Skeletal muscle cell (primary cell): ENCODE measurements at regions not wholly inside any gene's neighbourhood (a gene's known extent, or its start where the extent isn't known, plus 50 kb on each side); places are given as distances from the start of the nearest gene placed in this dataset.
"Not testable (repeated sequence)": the region's sequence is repeated elsewhere in the genome, so short reads cannot be mapped to it uniquely, and the experiment has no call there.

Source experiments
- DNase-seq: peaks from one replicate; pipeline ENCODE4 v3.0.0-alpha.2; 2010; ENCODE audit warnings: low read depth
- H3K4me3 ChIP-seq: 2 replicates; pipeline ENCODE4 v1.5.1; 2011; ENCODE audit warnings: low read depth, mild to moderate bottlenecking, control low read depth, low read length, moderate library complexity

GRCh38 chr12:88725592-88726143 lies 145.4 kb upstream of the KITLG start:
- DNase-seq = no peak
- no peak overlapping the region for H3K4me3 ChIP-seq

- DNase-seq = peak; percentile 84
- H3K4me3 ChIP-seq = no peak overlapping the region
Measured at GRCh38 chr12:88723219-88723618, 142.9 kb upstream of the KITLG start.

- H3K4me3 ChIP-seq = no peak overlapping the region
- no peak for DNase-seq
Measured at GRCh38 chr12:88720785-88721650, 140.7 kb upstream of the KITLG start.

- no peak for DNase-seq
Measured at GRCh38 chr12:88720231-88720630, 140.0 kb upstream of the KITLG start.

GRCh38 chr12:88717188-88717587 lies 136.9 kb upstream of the KITLG start:
- DNase-seq = no peak
- H3K4me3 ChIP-seq = no peak overlapping the region

More at GRCh38 chr12:88720231-88720630, 140.0 kb upstream of the KITLG start:
- H3K4me3 ChIP-seq = no peak overlapping the region

GRCh38 chr12:88716240-88716639 lies 136.0 kb upstream of the KITLG start:
- H3K4me3 ChIP-seq = no peak overlapping the region
- DNase-seq = no peak

GRCh38 chr12:88715673-88716072 lies 135.4 kb upstream of the KITLG start:
- no peak overlapping the region for H3K4me3 ChIP-seq
- no peak for DNase-seq

GRCh38 chr12:88714263-88714882 lies 134.1 kb upstream of the KITLG start:
- not testable (repeated sequence) for H3K4me3 ChIP-seq, DNase-seq

- H3K4me3 ChIP-seq = no peak overlapping the region
- DNase-seq = no peak
Measured at GRCh38 chr12:88707800-88708199, 127.5 kb upstream of the KITLG start.

- no peak for DNase-seq
- no peak overlapping the region for H3K4me3 ChIP-seq
Measured at GRCh38 chr12:88706286-88706685, 126.0 kb upstream of the KITLG start.

- H3K4me3 ChIP-seq = no peak overlapping the region
- no peak for DNase-seq
Measured at GRCh38 chr12:88703790-88704189, 123.5 kb upstream of the KITLG start.

GRCh38 chr12:88698471-88698870 lies 118.2 kb upstream of the KITLG start:
- DNase-seq = no peak
- no peak overlapping the region for H3K4me3 ChIP-seq

GRCh38 chr12:88693837-88694445 lies 113.7 kb upstream of the KITLG start:
- DNase-seq = peak; percentile 4
- no peak overlapping the region for H3K4me3 ChIP-seq

- H3K4me3 ChIP-seq = no peak overlapping the region
- DNase-seq = no peak
Measured at GRCh38 chr12:88691811-88692210, 111.5 kb upstream of the KITLG start.

GRCh38 chr12:88684610-88685009 lies 104.3 kb upstream of the KITLG start:
- no peak overlapping the region for H3K4me3 ChIP-seq
- no peak for DNase-seq

- DNase-seq = no peak
- no peak overlapping the region for H3K4me3 ChIP-seq
Measured at GRCh38 chr12:88684170-88684569, 103.9 kb upstream of the KITLG start.

GRCh38 chr12:88683628-88684027 lies 103.4 kb upstream of the KITLG start:
- H3K4me3 ChIP-seq = no peak overlapping the region
- no peak for DNase-seq

GRCh38 chr12:88681271-88681670 lies 101.0 kb upstream of the KITLG start:
- no peak for DNase-seq
- H3K4me3 ChIP-seq = no peak overlapping the region

GRCh38 chr12:88677464-88677863 lies 97.2 kb upstream of the KITLG start:
- H3K4me3 ChIP-seq = no peak overlapping the region
- DNase-seq = no peak

GRCh38 chr12:88667615-88668014 lies 87.3 kb upstream of the KITLG start:
- DNase-seq, H3K4me3 ChIP-seq: not testable (repeated sequence)
